Endothelial cell of umbilical vein (primary cell): ENCODE measurements at regions not wholly inside any gene's neighbourhood (a gene's known extent, or its start where the extent isn't known, plus 50 kb on each side); places are given as distances from the start of the nearest gene placed in this dataset.

ENCODE experiments used
- JUN ChIP-seq: IDR thresholded peaks from 2 replicates; pipeline ENCODE4 v1.6.1; 2011; ENCODE audit warnings: borderline replicate concordance, low read depth; ENCODE audit not compliant: insufficient read length, insufficient read depth
- POLR2A ChIP-seq: IDR thresholded peaks from 2 replicates; pipeline ENCODE4 v1.6.1; 2012; ENCODE audit warnings: low read depth, mild to moderate bottlenecking, control low read depth, low read length
- TF ChIP-seq, protein P1 (sequence below), 2 donors: IDR thresholded peaks; 1 replicate in 1 of 2; 2 replicates in 1 of 2; pipeline ENCODE4 v1.5.1; 2011; ENCODE audit warnings: low read length in 2 of 2, mild to moderate bottlenecking in 2 of 2, moderate library complexity in 2 of 2, control low read depth in 1 of 2, inconsistent platforms in 1 of 2, low read depth in 1 of 2; ENCODE audit not compliant: insufficient read depth in 1 of 2; ENCODE audit errors: extremely low read depth in 1 of 2

GRCh38 chr6:74749211-74750147, 456.4 kb downstream of the COL12A1 start:
- no peak for TF ChIP-seq POLR2A
- TF ChIP-seq, protein P1, sequence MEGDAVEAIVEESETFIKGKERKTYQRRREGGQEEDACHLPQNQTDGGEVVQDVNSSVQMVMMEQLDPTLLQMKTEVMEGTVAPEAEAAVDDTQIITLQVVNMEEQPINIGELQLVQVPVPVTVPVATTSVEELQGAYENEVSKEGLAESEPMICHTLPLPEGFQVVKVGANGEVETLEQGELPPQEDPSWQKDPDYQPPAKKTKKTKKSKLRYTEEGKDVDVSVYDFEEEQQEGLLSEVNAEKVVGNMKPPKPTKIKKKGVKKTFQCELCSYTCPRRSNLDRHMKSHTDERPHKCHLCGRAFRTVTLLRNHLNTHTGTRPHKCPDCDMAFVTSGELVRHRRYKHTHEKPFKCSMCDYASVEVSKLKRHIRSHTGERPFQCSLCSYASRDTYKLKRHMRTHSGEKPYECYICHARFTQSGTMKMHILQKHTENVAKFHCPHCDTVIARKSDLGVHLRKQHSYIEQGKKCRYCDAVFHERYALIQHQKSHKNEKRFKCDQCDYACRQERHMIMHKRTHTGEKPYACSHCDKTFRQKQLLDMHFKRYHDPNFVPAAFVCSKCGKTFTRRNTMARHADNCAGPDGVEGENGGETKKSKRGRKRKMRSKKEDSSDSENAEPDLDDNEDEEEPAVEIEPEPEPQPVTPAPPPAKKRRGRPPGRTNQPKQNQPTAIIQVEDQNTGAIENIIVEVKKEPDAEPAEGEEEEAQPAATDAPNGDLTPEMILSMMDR (IDR thresholded peaks at IDR 0.05; ENCODE audit: extremely low read depth in 1 of 2, insufficient read depth in 1 of 2, low read depth in 1 of 2, low read length in 2 of 2): no peak
- TF ChIP-seq JUN: no peak
